Rectal smooth muscle tissue (tissue), 1 donor: ENCODE measurements at regions not wholly inside any gene's neighbourhood (a gene's known extent, or its start where the extent isn't known, plus 50 kb on each side); places are given as distances from the start of the nearest gene placed in this dataset.

ENCODE experiments used
- H3K27ac ChIP-seq: one replicate; pipeline ENCODE4 v1.7.0; 2013; ENCODE audit warnings: low read depth, low read length, inconsistent platforms
- H3K27me3 ChIP-seq: one replicate; pipeline ENCODE4 v1.7.0; 2013; ENCODE audit warnings: low read length; ENCODE audit not compliant: control insufficient read depth, insufficient read depth
- H3K36me3 ChIP-seq: one replicate; pipeline ENCODE4 v1.7.0; 2013; ENCODE audit warnings: low read length; ENCODE audit not compliant: control insufficient read depth, insufficient read depth
- H3K4me1 ChIP-seq: one replicate; pipeline ENCODE4 v1.7.0; 2013; ENCODE audit warnings: low read length; ENCODE audit not compliant: control insufficient read depth, insufficient read depth
- H3K4me3 ChIP-seq: one replicate; pipeline ENCODE4 v1.7.0; 2013; ENCODE audit warnings: low read length
- H3K9ac ChIP-seq: one replicate; pipeline ENCODE4 v1.7.0; 2013; ENCODE audit warnings: low read length

GRCh38 chr20:11032611-11033010, 358.8 kb upstream of the JAG1 start:
- Histone ChIP-seq H3K9ac (no peak overlapping the region), H3K4me3 (no peak overlapping the region), H3K4me1 (no peaks in the 10 kb centered on the region), H3K27ac (no peak overlapping the region), H3K36me3 (no peaks in the 10 kb centered on the region), H3K27me3 (no peaks in the 10 kb centered on the region)

GRCh38 chr20:11034025-11034424, 360.2 kb upstream of the JAG1 start:
- H3K4me1 ChIP-seq: no peaks in the 10 kb centered on the region
- H3K36me3 ChIP-seq: no peaks in the 10 kb centered on the region
- no peak overlapping the region for H3K4me3 ChIP-seq
- H3K9ac ChIP-seq: no peak overlapping the region
- H3K27me3 ChIP-seq: no peaks in the 10 kb centered on the region
- H3K27ac ChIP-seq: no peak overlapping the region

- H3K27ac ChIP-seq: no peak overlapping the region
- no peaks in the 10 kb centered on the region for H3K27me3 ChIP-seq
Observed at GRCh38 chr20:11035211-11035610, 361.4 kb upstream of the JAG1 start.

GRCh38 chr20:11041396-11041795, 367.6 kb upstream of the JAG1 start:
- Histone ChIP-seq H3K4me1 (no peaks in the 10 kb centered on the region), H3K27me3 (no peaks in the 10 kb centered on the region), H3K27ac (no peak overlapping the region)

More at GRCh38 chr20:11035211-11035610, 361.4 kb upstream of the JAG1 start:
- Histone ChIP-seq H3K4me3 (no peak overlapping the region), H3K36me3 (no peaks in the 10 kb centered on the region), H3K9ac (no peak overlapping the region), H3K4me1 (no peaks in the 10 kb centered on the region)

GRCh38 chr20:11043001-11043400, 369.2 kb upstream of the JAG1 start:
- Histone ChIP-seq H3K27ac (no peak overlapping the region), H3K9ac (no peak overlapping the region), H3K4me1 (no peaks in the 10 kb centered on the region), H3K4me3 (no peak overlapping the region), H3K36me3 (no peaks in the 10 kb centered on the region), H3K27me3 (no peaks in the 10 kb centered on the region)

More at GRCh38 chr20:11041396-11041795, 367.6 kb upstream of the JAG1 start:
- Histone ChIP-seq H3K9ac (no peak overlapping the region), H3K4me3 (no peak overlapping the region), H3K36me3 (no peaks in the 10 kb centered on the region)

GRCh38 chr20:11044561-11044960, 370.8 kb upstream of the JAG1 start:
- H3K27ac ChIP-seq: no peak overlapping the region
- no peaks in the 10 kb centered on the region for H3K36me3 ChIP-seq
- H3K4me3 ChIP-seq: no peak overlapping the region
- no peak overlapping the region for H3K9ac ChIP-seq
- H3K27me3 ChIP-seq: no peaks in the 10 kb centered on the region
- no peaks in the 10 kb centered on the region for H3K4me1 ChIP-seq

GRCh38 chr20:11045412-11046175, 371.8 kb upstream of the JAG1 start:
- Histone ChIP-seq H3K4me3 (no peak overlapping the region), H3K36me3 (no peaks in the 10 kb centered on the region), H3K27me3 (no peaks in the 10 kb centered on the region), H3K27ac (no peak overlapping the region), H3K4me1 (no peaks in the 10 kb centered on the region), H3K9ac (no peak overlapping the region)

GRCh38 chr20:11047559-11047958, 373.8 kb upstream of the JAG1 start:
- no peak overlapping the region for H3K4me3 ChIP-seq
- H3K27ac ChIP-seq: no peak overlapping the region
- no peaks in the 10 kb centered on the region for H3K36me3 ChIP-seq
- H3K4me1 ChIP-seq: no peaks in the 10 kb centered on the region
- no peaks in the 10 kb centered on the region for H3K27me3 ChIP-seq
- H3K9ac ChIP-seq: no peak overlapping the region

GRCh38 chr20:11048739-11049138, 374.9 kb upstream of the JAG1 start:
- no peak overlapping the region for H3K4me3 ChIP-seq
- no peaks in the 10 kb centered on the region for H3K4me1 ChIP-seq
- no peaks in the 10 kb centered on the region for H3K36me3 ChIP-seq
- H3K27ac ChIP-seq: no peak overlapping the region
- no peaks in the 10 kb centered on the region for H3K27me3 ChIP-seq
- no peak overlapping the region for H3K9ac ChIP-seq

- Histone ChIP-seq H3K4me1 (no peaks in the 10 kb centered on the region), H3K27me3 (no peaks in the 10 kb centered on the region), H3K4me3 (no peak overlapping the region), H3K9ac (no peak overlapping the region), H3K27ac (no peak overlapping the region), H3K36me3 (no peaks in the 10 kb centered on the region)
Observed at GRCh38 chr20:11050350-11050749, 376.6 kb upstream of the JAG1 start.

- H3K36me3 ChIP-seq: no peaks in the 10 kb centered on the region
- H3K27me3 ChIP-seq: no peaks in the 10 kb centered on the region
- no peaks in the 10 kb centered on the region for H3K4me1 ChIP-seq
- no peak overlapping the region for H3K9ac ChIP-seq
- H3K27ac ChIP-seq: no peak overlapping the region
- no peak overlapping the region for H3K4me3 ChIP-seq
Observed at GRCh38 chr20:11051136-11051535, 377.3 kb upstream of the JAG1 start.

GRCh38 chr20:11053310-11053709, 379.5 kb upstream of the JAG1 start:
- no peak overlapping the region for H3K27ac ChIP-seq
- H3K9ac ChIP-seq: no peak overlapping the region
- no peaks in the 10 kb centered on the region for H3K27me3 ChIP-seq
- no peaks in the 10 kb centered on the region for H3K36me3 ChIP-seq
- H3K4me1 ChIP-seq: no peaks in the 10 kb centered on the region
- H3K4me3 ChIP-seq: no peak overlapping the region

GRCh38 chr20:11054266-11054993, 380.6 kb upstream of the JAG1 start:
- Histone ChIP-seq H3K4me1 (no peaks in the 10 kb centered on the region), H3K27me3 (no peaks in the 10 kb centered on the region), H3K36me3 (no peaks in the 10 kb centered on the region), H3K4me3 (no peak overlapping the region), H3K9ac (no peak overlapping the region), H3K27ac (no peak overlapping the region)
